ENCODE measurements at regions not wholly inside any gene's neighbourhood (a gene's known extent, or its start where the extent isn't known, plus 50 kb on each side); places are given as distances from the start of the nearest gene placed in this dataset.
"Not testable (repeated sequence)": the region's sequence is repeated elsewhere in the genome, so short reads cannot be mapped to it uniquely, and the experiment has no call there.

DNA sequence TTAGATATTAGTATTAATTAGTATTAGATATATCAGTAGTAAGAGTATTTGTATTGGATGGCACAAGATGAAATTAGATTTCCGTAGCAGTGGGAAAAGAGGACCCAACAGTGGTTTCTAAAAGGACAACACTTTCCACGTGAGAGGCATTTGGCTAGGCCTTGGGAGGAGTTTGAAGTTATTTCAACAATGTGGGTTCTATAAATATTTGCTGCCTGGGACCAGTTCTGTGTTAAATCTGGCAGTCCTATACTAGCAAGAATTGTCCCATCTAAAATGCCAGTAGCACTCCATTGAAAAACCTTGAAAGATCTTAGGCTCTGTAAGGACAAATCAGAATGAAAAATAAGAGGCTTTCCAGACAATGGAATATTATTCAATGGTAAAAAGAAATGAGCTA lies 347.1 kb upstream of the DNAJC19 start:
- no peak for DNase-seq (ENCODE audit: low read depth in 4 of 4, low spot score in 1 of 4)

DNA sequence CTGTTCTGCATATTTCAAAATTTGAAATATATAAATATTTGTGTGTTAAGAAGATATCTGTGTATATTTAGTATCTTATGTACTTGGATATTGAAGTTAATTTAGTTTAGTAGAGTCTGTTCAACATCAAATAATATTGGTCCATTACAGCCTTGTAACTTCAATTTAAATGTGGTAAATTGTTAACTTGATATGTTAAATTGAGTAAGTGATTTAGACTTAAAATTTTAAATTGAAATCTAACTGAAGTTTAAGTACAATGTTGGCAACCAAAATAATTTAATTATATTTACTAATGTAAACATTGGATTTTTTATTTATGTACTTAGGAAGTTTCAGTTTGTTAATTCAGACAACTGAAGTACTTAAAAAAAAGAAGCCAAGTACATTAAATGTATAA lies 343.9 kb upstream of the DNAJC19 start:
- no peak for DNase-seq (ENCODE audit: low read depth in 4 of 4, low spot score in 1 of 4)

DNA sequence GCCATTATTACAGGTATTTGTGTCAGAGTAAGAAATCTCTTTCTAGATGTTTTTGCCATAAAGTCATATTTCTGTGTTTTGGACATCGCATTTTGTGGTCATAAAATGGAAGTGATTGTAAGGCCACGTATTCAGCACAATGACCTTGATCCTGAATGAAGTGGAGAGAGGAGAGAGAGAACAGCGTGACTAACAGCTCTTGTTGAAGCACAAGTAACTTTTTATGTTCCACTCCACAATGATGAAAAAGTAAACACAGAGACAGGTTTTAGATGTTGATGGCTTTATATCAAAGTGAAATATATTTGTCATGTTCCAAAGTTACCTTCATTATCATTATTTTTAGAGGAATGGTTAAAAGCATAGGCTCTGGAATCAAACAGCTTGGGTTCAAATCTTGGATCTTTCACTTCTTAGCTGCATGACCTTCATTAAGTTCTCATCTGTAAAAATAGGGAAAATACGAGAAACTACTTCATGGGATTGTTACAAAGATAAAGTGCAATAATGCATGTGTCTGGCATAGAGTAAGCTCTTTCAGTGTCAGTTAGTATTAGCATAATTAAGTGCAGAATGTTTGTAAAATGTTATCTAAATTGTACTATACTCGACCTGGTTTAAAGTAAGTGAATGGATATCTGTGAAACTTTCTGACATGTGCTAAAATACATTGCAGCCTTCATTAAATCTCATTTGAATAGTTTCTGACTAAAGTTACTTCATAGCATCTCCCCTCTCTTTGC lies 341.5 kb upstream of the DNAJC19 start:
- DNase-seq (ENCODE audit: low read depth in 4 of 4, low spot score in 1 of 4), result no peak

DNA sequence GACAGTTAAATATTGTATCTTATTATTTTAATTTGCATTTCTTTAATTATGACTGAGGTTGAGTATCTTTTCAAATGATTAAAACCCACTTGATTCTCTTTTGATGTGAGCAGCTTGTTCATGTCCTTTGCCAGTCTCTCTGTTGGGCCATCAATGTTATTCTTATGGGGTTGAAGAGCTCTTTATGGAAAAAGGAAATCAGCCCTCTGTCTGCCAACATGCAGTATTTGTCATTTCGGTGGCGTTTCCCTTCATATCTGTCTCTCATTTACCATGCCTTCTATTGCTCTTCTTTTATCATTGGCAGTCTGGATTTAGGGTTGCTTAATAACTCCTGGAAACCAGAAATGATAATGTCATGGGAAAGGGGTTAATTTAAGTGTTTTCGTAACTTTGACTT lies 340.7 kb upstream of the DNAJC19 start:
- no peak for DNase-seq (ENCODE audit: low read depth in 4 of 4, low spot score in 1 of 4)

DNA sequence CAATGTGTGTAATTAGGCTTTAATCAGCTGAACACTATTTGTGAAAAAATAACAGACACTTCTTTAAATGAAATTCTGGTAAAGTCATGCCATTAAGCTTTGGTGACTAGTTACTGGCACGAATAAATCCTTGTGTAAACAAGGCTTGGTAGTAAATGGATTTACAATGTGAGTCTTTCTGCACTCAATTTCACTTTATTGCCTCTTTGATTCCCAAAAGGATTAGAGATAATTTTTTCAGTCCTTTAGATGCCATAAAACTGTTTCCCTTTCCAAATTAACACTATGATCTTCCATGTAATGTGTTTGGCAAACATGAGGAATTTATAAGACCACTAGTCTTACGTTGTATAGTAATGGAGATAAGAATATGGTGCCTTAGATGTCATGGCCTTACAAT lies 339.5 kb upstream of the DNAJC19 start:
- DNase-seq (ENCODE audit: low read depth in 4 of 4, low spot score in 1 of 4), result no peak

DNA sequence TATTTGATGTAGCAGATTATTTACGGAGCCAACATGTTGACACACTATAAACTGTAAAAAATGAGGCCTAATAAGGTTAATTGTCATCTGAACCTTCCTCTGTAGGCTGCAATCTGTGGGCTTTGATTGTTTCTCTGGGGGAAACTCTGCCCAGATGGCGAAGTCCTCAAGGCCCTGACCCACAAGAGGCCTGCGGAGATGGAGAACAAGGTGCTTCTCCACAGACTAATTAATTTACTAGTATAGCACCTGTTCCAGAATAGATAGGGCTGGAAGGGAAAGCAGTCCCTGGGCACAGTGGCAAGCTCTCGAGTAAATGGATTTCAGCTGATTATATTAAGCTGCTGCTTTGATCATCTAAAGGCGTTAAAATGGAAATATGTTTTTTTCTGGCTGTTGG lies 338.8 kb upstream of the DNAJC19 start:
- DNase-seq (ENCODE audit: low read depth in 4 of 4, low spot score in 1 of 4), result no peak

DNA sequence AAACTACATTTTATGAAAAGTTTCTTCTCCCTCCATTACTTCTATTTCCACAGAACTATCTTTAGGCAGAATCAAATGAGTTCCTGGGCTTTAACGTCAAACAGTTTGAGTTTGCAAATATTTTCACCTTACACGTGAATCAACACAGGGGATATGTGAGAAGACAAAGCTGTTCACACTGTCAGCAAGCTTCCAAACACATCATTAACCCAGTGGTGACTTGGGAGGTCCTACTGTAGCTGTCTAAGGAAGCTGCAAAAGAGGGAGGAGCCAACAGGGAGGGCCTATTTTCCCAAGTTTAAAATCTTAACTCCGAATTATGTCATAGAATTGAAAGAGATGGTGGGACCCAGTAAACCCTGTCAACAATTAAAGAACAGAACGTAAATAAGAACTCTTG lies 337.8 kb upstream of the DNAJC19 start:
- no peak for DNase-seq (ENCODE audit: low read depth in 4 of 4, low spot score in 1 of 4)

DNA sequence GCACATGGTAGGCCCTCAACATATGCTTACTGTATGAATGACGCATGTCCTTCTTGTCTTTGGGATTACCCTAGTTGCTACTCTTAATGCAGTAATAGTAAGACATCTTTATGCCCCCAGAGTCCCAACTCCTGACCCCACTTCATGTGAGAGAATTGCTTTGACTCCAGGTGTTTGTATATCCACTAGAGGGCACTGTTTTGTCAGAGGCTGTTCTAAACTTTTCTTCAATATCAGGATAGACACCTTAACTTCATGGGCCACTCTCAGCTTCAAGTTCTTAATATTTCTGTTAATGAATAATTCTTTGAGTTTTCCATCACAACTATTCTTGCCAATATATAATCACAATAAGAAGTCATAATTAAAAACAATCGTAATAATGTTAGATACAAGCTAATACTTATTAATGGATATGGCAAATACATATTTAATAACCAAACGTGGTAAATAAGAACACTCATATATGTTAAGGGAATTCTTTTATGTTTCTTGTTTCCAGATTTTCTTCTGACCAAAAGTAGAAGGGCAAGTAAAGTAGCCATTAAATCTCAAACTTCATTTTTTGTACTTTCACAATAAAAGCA lies 337.2 kb upstream of the DNAJC19 start:
- DNase-seq (ENCODE audit: low read depth in 4 of 4, low spot score in 1 of 4), result no peak

DNA sequence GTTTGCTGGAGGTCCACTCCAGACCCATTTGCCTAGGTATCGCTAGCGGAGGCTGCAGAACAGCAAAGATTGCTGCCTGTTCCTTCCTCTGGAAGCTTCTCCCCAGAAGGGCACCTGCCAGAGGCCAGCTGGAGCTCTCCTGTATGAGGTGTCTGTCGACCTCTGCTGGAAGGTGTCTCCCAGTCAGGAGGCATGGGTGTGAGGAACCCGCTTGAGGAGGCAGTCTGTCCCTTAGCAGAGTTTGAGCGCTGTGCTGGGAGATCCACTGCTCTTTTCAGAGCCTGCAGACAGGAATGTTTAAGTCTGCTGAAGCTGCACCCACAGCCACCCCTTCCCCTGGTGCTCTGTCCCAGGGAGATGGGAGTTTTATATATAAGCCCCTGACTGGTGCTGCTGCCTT lies 335.0 kb upstream of the DNAJC19 start:
- DNase-seq (ENCODE audit: low read depth in 4 of 4, low spot score in 1 of 4), result not testable (repeated sequence)

DNA sequence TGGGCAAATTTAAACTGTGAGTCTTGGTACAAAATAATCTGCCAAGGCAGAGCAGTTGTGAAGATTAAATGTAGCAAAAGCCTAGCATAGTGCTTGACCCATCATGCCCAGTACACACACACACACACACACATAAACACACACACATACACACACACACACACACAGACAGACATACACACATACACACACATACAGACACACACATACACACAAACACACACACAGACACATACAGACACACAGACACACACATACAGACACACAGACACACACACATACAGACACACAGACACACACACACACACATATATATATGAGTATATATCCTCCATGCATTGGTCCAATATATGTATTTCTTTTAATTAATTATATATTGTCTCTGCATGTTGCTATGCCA lies 328.8 kb upstream of the DNAJC19 start:
- no peak for DNase-seq (ENCODE audit: low read depth in 4 of 4, low spot score in 1 of 4)

DNA sequence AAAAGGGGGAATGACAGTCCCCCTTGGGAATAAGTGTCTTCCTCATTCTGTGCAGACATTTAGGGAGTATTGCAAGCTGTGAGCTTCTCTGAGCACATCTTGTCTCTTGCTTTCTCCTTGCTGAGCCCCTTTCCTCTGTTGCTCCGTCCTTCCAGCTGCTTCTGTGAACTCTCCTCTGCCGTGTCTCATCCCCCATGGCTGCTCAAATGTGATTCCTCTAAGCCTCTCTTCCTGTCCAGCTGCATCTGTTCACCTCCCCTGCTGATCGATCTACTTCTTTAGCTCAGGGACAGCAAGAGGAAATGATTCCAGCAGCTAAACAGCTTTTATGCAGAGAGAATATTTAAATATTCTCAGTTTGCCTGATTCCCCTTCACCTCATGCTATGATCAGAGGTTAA lies 328.0 kb upstream of the DNAJC19 start:
- DNase-seq (ENCODE audit: low read depth in 4 of 4, low spot score in 1 of 4), result no peak

DNA sequence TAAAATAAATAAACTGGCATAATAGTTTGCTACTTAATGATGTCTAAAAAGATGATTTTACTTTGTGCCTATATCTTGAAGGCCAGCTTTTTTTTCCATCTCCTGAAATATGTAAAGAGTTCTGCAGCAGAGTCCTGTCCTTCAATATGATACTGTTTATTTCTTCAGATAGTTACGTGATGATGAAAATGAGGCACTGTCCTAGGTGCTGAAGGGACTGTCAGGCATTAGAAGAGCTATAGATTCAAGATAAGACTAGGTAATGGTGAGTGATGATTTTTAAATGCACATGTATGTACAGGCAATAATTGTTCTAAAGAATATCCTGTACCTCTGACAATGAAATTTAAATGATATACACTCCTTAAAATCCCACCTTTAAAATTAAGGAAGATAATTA lies 326.9 kb upstream of the DNAJC19 start:
- no peak for DNase-seq (ENCODE audit: low read depth in 4 of 4, low spot score in 1 of 4)

DNA sequence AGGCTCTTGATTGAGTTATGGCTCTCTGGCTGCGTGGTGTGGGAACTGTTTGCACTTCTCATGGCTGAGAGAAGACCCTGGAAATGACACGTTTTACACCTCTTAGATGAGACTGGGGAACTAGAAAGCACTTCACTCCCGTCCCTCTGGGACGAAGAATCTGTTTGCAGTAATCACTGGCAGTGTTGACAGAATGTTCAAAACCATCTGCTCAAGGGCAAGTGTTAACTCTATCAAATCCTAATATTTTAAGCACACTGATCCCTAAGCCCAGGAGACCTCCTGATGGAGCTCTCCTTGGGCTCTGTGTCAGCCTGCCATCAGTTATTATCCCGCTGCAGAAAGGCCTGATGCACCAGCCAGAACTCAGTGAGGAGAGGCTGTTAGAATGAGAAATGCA lies 323.8 kb upstream of the DNAJC19 start:
- no peak for DNase-seq (ENCODE audit: low read depth in 4 of 4, low spot score in 1 of 4)

DNA sequence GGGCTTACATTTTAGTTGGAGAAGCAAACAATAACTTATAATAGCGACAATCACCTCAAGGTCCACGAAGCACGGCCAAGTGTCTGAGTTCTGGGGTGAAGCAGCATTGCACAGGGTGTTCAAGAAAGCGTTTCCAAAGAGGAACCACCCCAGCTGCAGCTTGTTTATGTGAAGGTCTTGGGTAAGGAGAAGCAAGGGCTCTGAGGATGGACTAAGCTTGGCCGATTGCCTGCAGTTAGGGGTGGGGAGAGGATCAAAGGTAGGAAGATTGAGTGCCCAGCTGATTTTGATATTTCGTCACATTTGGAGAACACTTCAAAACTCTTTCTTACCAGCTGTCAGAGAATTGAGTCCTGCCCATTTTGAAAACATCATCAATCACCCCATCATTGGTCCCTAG lies 321.6 kb upstream of the DNAJC19 start:
- DNase-seq (ENCODE audit: low read depth in 4 of 4, low spot score in 1 of 4), result no peak

DNA sequence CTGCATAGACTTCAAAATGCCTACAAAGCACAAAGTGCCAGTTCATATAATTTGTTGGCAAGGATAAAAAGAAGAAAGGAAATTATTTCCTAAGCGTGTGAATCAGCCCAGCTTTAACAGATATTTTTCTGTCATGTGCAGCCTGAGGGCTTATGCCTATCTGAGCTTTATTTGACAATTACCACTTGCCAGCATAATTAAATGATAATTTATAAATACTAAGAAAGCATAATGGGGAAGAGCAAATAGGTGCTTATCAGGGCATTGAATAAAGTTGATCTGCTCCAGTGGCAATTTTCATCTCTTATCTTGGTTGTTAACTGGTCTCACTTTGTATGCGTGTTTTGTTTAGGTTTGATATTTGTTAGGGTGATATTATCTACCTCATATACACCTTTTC lies 313.4 kb upstream of the DNAJC19 start:
- no peak for DNase-seq (ENCODE audit: low read depth in 4 of 4, low spot score in 1 of 4)

DNA sequence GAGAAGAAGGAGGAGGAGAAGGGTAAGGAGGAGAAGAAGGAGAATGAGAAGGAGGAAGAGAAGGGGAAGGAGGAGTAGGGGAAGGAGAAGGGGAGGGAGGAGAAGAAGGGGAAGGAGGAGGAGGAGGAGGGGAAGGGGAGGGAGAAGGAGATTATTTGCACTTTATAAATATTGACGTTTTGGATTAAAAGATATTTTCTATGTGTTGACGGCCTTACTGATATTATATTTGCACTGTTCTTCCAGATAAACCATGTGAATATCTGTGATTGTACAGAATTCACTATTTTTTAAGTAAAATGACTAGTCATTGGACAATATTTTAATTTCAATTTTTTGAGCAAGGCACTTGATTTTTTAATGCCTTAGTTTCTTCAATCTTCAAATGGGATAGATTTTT lies 310.5 kb upstream of the DNAJC19 start:
- no peak for DNase-seq (ENCODE audit: low read depth in 4 of 4, low spot score in 1 of 4)

DNA sequence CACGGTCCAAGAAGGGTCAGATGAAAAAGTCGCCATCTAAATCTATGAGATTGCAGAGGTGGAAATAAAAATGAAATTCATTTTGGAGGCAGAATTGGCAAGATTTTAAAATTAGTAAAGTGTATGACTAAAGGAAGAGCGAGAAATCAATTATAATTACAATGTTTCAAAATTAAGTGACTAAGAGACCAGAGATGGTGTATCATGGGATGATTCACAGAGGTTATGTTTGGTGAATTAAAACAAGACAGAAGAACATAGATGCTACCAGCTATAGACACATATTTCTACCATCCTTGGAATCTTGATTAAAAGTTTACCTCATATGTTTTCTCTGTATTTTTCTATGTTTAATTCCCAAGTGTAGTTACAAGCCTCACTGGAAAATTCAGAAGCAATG lies 308.9 kb upstream of the DNAJC19 start:
- DNase-seq (ENCODE audit: low read depth in 4 of 4, low spot score in 1 of 4), result no peak

DNA sequence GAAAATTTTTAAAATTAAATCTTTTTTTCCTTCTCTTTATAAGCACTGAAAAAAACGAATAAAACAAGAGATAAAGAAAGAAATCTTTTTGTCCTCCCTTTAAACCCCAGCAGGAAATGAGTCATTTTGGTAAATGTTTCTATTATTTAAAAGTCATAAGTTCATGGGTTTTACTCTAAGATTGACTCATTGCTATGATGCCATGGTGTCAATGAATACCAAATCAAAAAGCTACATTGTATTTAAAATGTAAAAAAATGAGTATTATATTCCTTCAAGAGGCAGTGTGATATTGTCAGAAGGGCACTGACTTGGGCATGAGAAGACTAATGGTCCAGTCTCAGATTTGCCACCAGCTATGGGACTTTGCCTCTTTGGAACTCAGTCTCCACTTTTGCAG lies 303.4 kb upstream of the DNAJC19 start:
- DNase-seq (ENCODE audit: low read depth in 4 of 4, low spot score in 1 of 4), result no peak

DNA sequence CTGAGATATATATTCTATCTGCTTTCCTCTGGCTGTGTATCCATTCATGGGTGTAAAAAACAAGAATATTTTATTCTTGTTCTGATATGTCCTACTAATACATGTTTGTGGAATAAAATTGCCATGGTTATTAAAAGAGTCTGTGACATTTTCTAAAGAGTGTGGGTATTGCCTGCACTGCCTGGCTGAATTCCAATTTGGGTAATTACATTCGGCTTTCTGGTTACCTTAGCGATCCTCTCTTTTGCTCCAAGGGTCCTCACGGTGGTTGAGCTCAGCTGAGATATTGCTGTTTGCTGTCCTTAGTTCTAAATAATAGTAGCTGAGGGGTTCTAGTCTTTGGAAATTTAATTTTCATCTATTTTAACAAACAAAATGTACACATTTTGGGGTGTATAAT lies 301.4 kb upstream of the DNAJC19 start:
- DNase-seq (ENCODE audit: low read depth in 4 of 4, low spot score in 1 of 4), result no peak

DNA sequence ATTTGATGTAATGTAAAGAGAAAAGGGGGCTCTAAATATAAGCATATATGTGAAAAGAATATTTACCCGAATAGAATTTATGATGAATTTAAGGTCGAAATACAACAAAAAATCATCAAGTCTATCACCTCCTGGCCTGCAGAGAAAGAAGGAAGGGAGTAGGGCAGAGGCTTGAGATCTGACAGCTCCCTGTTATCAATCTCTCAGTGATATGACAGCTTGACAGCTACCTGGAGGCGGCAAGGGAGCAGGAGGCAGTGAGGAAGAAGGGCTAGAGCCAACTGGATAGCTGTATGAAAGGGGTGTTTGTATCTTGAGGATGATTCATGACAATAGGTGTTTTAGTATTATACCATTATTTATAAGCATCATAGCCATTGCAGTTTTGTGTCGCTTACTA lies 299.8 kb upstream of the DNAJC19 start:
- no peak for DNase-seq (ENCODE audit: low read depth in 4 of 4, low spot score in 1 of 4)

DNA sequence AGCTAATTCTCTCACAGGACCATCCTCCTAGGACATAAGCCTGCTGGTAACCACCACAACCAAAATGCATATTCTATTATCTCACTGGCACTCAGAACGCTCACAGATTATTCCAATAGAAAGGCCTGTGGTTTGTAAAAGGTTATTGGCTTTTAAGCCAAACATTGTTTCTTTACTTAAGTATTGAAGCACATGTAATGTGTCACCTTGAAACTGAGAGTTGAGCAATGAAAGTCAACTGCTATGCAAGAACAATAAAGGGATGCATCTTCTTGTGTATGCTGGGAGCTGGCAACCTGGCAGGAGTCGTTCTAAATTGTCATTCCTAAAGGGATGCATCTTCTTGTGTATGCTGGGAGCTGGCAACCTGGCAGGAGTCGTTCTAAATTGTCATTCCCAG lies 298.6 kb upstream of the DNAJC19 start:
- no peak for DNase-seq (ENCODE audit: low read depth in 4 of 4, low spot score in 1 of 4)

DNA sequence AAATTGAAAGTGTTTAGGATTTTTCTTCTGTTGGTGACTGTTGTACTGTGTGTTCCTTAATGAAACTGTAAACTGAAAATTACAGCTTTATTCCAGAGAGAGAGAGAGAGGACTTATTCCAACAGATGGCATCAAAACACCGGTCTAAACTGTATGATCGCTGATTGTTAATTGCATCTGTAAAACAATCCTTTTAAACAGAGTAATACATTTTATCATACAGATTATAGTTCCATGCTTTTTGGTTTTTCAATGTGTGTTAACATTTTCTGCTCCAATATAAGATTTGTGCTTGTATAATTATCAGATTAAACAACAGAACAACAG lies 289.7 kb upstream of the DNAJC19 start:
- no peak for DNase-seq (ENCODE audit: low read depth in 4 of 4, low spot score in 1 of 4)

DNA sequence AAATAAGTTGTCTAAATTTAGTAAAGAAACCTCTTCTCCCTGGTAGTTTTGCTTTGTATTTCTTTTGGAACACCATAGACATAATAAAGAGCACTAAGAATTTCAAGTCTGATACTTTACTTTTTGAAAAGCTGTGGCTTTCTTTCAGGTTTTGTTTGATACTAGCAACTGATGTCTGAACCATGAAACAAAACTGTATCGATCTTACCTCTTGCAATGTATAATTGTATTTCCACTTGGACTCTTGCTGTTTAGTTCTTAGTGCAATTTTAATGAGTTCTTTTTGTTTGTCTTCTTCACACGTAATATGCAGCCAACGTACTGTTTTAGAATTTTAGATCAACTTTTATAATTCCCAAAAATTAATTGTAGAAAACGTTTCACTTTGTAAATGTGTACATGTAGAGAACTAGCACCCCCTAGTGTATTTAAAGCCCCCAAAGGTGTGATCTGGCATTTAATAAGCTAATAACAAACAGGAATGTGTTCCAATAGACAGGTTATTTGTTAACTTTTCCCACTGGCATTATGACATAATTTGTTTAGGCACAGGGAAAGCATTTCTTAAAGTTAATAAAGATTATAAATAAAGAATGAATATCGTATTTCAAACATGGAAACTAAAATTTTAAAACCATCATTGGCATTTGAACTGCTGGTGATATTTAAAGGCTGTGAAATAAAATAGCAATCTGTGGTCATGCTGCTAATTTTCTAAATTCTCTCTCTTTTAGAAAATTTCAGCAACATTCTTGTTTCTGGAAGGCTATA lies 289.1 kb upstream of the DNAJC19 start:
- no peak for DNase-seq (ENCODE audit: low read depth in 4 of 4, low spot score in 1 of 4)
